Midbrain (tissue), 1 donor: ENCODE measurements at regions not wholly inside any gene's neighbourhood (a gene's known extent, or its start where the extent isn't known, plus 50 kb on each side); places are given as distances from the start of the nearest gene placed in this dataset.

Experiments
- DNase-seq: peaks from one replicate; lab custom pipeline; 2025; lab: John Stamatoyannopoulos, UW

DNA sequence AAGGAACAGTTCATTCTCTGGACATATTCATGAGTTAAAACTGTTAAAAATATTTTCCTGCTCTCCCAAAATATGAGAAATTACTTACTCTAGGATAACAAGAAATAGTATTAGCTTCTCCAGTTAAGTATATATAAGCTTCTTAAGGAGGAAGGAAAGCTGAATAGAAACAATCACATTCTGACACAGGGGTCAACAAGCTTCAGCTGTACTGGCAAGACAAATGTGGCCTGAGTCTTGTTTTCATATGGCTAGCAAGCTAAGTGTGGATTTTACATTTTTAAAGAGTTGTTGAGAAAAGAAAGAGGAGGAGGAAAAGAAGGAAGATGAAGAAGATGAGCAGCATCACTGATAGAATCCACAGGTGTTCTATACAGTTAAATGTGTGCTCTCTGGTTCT is 313.8 kb downstream of the ZPLD1 start:
- no peak for DNase-seq

DNA sequence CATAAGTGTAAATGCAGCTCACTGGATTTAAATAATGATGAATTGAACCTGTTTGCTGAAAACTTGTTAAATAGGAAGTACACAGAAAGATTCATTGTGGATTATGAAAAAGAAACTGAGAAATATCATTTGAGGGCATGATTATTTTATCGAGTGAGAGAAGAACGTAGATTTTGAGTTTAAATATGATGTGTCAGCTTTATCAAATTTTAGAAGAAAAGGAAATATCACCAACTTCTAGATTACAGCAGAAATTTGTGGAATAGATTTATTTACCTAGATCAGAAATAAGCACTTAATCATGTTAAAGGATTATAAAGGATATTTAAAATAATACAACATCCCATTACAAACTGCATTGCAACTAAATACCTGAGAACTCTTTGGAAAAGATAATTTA is 315.5 kb downstream of the ZPLD1 start:
- DNase-seq, result no peak

DNA sequence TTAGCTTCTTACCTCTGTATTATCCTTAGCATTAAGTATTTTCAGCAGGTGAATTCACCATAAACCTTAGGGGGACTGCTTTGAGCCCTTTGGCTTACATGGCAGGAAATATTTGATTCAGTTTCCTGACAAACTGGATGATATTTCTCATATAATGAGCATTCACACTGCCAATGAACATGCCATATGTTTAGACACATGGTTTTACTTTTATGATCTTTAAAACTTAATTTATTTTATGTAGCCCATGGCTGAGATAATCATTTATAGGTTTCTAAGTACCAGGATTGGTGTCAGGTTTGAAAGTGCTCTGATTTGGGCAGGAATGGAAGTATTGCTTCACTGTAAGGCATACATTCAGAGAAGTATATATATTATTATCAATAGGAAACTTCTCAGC is 319.1 kb downstream of the ZPLD1 start:
- DNase-seq, result no peak

DNA sequence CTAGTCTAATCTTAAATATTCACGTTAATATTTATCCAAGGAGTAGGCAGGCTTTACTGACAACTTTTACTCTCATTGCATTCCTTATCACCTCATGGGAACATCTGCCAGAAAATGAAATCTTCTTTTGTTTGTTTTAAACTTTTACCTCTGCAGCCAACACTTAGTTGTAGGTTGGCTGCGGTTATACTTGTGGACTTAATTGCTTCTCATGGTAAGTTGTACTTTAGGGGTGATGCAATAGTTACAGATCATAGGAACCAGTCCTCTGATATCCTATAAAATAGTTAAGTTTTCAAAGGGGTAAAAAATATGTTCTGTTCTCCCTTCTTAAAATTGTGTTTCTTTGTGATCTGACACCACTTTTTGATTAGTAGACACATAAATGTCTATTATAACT is 321.9 kb downstream of the ZPLD1 start:
- DNase-seq, result no peak

DNA sequence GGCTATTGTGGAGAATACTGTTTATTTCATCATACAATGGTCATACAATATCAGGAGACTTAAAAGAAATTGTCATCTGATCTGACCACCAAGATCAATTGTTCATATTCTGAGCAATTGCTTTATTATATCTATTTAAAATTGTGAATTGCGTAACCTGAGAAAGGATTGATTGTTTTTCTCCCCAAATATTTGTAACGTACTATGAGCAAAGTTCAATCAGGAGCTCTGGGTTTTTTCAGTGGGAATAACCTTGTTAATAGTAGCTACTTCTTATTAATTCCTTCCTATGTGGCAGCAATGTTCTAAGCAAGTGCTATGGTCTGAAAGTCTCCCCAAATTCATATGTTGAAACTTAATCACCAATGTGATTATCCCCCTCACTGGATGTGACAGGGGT is 323.1 kb downstream of the ZPLD1 start:
- DNase-seq, result no peak

DNA sequence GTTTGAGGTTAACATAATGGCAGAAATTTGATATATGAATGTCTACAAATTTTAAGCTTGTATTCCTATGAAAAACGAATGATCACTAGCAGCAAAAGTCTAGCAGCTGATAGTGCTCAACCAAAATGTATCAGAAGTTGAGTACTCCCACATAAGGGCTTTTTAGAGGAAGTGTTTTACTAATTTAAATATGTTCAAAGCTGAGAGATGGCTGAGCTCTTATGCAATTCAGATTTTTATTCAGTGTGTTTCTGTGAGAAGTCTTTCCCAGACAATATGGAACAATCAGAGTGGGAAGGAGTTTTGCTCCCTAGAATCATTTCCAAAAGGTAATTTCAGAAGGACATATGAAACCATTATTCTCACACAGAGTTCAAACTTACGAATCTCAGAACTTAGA is 327.0 kb downstream of the ZPLD1 start:
- no peak for DNase-seq

DNA sequence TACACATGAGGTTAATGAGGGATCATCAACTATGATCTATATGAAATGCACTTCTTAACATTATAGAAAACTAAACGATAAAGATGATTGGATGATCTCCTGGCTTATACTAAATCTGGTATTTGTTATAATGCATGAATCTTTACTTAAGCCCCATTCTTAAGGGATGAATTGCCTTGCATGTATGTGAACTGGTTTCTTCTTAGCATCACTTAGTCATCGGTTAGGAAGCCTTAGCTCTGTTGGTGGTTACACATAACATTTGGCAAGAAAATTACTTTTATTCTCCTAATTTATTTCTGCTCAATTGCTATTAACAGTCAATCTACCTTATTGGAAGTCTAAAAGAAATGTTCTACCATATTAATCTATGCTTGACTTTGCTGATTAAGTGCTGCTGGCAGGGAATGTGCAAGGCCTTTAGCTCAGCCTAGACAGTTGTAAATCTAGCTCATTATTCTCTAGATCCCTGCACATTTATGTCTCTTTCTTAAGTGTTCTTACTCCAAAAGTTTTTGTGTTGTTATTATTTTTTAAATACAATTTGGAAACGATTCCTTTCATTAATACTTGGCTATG is 356.0 kb downstream of the ZPLD1 start:
- DNase-seq, result no peak

DNA sequence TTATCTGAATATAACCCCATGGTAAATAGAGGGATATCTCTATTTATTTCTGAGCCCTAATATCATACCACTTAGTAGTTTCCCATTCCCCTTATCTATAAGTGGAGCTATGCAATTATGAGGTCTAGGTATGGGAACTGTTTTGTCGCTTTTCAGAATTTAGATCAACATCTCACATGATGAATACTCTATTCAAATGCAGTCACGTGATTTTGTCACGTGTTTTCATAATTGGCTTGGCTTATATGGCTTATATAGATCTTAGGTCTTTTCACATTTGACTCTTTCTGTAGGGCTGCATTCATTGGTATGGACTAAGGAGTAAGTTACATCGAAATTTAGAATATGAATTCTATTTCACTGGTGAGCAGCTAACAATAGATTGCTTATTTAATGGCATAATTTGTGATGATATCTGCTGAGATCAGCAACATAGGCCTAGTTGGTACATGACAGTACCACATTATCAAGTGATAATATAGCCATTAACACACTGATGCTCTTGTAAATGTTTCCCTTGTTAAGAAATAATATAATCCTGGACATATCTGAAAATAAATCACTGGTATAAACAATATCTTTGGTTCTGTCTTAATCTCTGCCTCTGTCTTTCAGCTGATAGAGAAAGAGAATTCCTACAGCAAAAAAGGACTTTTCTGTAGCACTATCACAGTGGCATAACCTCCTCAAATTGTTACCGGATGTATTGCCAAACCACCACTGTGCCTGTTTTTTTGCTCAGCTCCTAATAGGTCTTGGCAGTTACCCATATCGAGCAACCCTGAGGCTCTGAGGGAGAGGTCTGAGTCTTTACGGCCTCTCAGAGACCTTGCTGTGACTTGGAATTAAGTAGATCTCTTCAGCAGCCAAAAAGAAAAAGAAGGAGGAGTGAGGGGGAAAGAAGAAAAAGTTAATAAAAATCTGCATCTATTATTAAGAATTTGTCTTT is 357.1 kb downstream of the ZPLD1 start:
- no peak for DNase-seq

DNA sequence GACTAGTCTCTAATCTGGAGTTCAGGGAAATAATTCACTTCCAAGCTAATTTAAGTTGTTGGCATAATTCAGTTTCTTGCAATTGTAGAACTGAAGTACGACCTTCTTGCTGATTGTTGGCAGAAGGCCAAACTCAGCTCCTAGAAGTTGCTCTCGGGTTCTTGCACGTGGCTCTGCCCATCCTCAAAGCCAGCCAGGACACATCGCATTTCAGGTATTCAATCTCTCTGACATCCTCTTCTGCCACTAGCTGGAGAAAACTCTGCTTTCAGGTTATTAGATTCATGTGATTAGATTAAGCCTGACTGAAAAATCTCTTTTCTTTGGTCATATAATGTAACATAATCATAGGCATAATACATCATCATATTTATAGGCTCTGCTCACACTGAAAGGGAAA is 362.0 kb downstream of the ZPLD1 start:
- DNase-seq, result no peak

DNA sequence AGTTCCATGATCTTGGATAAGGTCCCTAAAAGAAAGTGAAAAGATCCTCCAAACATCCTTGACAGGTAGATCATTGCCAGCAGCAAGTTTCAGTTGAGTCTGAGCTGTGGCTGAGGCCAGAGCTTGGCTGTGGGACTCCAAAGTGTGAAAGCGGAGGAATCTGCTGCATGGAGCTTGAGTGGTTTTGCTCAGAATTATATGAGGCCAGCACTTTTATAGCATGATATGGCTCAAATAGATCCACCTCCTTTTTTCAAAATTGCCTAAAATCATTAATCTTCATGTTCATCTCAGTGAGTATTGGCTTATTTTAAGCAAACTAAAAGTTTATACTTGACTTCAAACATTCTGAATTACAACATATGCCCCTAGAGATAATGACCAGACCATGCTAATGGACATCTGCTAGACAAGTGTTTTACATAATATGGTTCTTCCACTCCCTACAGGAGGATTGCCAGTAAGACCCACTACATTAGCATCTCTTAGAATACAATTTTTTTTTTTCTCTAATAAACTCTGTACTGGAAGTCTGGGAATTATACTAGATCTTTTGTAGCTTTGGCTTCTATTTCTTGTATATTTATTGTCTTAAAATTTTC is 368.1 kb downstream of the ZPLD1 start:
- no peak for DNase-seq

DNA sequence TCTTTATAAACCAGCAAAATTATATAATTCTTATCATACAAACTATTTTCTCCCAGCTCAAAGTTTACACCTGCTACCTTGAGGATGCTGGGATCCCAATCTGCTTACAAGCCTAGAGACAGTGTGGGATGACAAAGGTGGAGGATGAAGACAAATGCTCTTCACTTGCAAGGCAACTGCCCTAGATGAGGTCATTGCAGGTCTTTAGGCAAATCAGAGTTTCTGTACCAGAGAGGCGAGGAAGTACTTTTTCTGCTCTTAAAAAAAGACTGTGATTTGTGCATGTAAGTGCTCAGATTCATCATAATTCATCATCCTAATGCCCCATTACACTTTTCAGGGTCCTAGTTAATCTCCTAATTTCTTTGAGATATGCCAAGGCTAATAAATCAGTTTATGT is 376.1 kb downstream of the ZPLD1 start:
- no peak for DNase-seq

DNA sequence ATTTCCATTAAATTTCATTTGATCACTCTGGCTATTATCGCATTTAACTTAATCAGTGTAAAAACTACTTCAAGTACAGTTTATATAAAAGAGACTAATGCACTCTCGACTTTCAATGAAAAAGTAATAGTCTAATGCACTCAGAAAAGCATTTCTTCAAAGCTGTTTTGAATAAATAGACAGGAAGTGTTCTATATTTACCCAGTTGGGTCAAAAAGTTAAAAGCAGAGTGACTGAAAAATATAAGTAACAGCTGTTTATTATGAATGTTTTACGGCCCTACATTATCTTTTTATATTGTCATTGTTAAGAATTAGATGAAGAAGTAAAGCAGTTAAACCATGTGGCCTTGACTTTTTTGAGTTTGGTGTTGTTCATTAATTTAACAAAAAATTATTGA is 391.8 kb downstream of the ZPLD1 start:
- DNase-seq, result no peak

DNA sequence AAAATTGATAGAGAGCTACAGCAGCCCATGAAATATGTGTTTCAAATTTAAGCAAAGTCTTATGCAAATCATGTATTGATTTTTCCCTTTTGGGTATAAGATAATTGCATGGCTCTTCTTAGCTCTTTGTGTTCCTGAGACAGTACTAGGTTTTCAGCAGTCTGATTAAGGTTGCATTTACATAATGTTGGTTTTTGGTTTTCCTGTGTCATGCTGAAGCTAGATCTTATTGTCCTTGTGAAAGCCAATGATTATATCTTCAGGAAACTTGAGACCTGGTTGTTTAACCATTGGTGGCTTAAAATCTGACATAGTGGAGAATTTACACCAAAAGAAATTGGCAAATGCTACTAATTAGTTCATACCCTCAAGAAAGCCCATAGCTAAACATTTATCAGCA is 392.6 kb downstream of the ZPLD1 start:
- no peak for DNase-seq

DNA sequence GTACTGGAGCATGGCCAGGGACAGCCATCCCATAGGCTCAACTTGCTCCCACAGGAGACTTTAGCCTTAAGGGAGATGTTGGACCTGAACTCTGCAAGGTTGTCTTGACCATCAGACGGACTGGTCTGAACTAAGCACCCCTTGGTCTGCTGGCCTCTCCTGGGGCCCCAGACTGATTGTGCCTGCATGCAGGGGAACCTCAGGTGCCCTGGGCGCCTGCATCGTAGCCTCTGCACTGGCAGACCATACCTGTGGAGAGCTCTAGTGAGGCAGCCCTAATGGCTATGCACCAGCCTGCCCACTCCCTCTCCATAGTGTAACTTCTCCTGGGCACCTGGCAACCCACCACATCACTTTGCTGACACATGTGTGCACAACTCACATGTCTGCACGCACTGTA is 395.6 kb downstream of the ZPLD1 start:
- DNase-seq, result no peak

DNA sequence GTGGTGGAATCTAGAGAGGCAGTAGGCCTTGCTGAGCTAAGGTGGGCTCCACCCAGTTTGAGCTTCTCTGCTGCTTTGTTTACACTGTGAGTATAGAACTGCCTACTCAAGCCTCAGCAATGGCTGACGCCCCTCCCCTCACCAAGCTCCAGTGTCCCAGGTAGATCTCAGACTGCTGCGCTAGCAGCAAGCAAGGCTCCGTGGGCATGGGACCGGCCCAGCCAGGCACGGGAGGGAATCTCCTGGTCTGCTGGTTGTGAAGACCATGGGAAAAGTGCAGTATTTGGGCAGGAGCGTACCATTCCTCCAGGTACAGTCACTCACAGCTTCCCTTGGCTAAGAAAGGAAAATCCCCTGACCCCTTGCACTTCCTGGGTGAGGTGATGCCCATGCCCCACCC is 407.1 kb downstream of the ZPLD1 start:
- DNase-seq, result no peak

DNA sequence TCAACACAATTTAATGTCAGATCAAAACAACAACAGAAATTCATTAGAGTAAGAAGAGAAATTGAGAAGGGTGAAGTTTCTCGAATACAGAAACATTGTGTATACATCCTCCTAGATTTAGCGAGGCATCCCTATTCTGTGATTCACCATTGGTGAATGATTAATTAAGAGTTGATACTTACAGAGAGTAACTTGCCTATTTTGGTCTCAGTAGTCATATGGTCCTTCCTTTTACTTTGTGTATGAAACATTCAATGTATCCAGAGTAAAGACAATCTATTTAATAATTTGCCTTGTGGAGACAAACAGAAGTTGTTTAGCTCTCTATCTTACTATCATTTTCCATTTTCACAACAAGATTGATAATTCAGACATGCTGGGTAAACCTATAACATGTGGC is 432.0 kb downstream of the ZPLD1 start:
- no peak for DNase-seq

DNA sequence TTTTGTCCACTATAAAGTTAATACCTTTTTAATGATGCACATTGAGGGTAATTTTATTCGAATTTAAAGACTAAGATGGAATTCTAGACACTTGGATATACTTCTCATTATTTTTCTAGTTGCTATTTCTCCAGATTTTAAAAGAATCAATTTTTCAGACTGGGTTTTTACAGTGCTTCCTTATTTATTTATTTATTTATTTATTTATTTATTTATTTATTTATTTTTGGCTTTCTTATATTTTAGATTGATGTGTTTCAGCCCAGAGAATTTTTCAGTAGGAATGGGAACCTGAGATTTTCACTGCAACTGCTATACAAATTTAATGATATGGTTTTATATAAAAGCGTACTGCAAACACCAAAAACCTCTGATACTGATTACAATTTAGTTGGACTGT is 448.7 kb downstream of the ZPLD1 start:
- DNase-seq, result no peak

DNA sequence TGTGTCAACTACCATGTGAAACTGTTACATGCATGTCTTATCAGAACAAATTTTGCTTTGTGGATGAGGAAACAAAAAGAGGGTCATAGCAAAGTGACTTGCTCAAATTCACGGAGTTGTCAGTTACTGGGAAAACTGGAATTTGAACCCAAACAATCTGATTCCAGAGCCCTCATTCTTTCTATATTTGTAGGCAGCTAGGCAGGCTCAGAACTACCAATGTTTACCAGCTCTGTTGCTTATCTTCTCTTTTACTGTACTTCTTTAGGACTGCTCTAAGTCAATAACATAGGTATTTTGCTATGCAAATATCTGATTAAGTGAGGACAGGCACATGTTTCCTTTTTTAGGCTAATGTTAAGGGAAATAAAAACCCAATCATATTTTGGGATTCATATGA is 450.5 kb downstream of the ZPLD1 start:
- no peak for DNase-seq

DNA sequence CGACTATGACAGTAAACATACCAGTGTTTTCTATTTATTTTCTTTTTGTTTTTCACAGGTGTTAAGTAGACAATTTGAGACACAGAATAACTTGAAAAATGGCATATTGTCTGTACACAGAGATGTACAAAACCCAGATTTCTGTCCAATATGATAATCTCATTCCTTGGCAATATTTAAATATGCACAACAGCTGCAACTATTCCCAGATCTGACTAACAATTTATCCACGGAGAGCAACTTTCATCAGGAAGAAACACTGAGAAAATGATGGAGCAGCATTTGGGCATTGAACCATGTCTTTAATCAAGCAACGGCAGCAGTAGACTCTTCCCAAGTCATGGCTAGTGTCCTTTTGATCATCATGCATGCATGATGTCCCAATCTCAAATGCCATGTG is 452.6 kb downstream of the ZPLD1 start:
- no peak for DNase-seq

DNA sequence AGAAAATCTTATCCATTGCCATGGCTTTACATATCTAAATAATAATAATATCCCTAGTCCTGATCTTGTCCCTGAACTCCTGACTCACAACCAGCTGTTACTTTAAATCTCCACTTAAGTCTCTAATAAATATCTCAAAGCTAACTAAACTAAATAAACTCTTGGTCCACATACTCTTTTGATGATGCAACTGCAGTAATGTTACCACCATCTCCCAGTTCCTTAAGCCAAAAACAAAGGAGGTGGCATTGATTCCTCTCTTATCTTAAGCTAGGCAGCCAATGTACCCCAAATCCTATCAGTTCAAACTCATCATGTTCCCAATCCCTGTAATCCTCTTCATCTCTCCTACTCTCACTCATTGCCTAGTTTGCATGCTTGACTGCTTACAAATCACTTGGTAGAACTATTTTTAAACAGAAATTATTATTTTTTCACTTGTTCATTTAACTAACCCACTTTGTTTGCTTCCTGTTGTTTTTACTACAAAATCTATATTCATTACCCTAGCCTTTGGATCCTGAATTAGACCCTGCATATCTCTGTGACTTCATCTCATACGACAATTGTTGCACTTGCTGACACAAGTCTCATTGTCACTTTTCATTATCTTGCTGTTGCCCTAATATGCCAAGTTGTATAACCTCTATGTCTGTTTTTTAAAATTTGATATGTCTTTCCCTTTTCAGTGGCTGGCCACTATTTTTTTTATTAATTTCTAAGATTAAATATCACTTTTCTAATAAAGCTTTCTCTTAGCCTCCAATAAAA is 462.2 kb downstream of the ZPLD1 start:
- no peak for DNase-seq

DNA sequence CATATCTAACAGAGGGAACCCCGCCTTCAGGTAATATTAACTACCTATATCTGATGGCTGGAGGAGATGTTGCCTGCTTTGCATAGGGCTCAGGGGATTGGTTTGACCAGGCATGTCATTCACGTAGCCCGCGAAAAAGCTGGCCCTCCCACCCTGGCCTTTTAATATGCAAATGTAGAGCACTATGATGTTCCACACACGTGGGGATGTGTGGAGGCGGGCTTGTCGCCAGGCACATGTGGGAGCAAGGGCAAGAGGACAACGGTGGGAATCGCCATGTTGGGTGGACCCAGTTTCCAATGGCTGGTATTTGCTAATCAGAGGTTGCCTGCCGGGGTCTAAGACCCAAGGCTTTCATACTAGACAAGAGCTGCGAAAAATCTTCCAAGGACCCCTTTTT is 469.8 kb downstream of the ZPLD1 start:
- DNase-seq, result no peak

DNA sequence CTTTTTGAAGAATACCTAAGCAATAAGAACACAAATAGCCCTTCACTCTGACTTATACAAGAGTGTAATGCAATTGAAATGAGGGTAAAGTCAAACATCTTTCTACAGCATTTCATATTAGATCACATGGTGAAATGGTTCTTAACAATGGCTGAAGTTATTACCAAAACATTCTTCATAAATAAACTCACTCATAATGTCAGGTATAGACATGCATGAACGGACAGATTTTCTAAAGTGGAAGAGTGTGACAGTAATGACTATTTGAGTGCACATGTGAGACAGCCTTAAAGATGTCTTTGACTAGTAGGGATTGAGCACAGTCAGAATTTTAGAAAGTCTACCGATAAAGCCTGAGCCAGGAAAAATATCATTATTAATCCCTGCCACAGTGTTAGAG is 471.0 kb downstream of the ZPLD1 start:
- no peak for DNase-seq

DNA sequence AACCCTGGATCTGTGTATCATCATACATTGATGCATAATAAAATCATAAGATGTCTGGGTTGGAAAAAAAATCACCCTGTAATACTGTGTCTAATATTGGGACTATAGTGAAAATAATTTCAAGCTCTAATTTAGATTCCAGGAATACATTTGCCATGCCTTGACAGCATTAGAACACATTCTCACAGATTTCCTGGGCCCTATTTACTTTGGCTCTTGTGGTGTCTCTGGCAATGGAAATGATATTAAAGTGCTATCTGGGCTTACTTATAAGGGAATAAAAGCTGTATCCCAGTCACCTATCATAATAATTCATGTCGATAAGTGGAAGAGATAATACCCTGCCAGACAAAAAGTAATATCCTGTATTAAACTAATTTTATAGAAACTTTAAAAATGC is 472.0 kb downstream of the ZPLD1 start:
- no peak for DNase-seq
